ENCODE measurements at regions not wholly inside any gene's neighbourhood (a gene's known extent, or its start where the extent isn't known, plus 50 kb on each side); places are given as distances from the start of the nearest gene placed in this dataset.

- no peaks in the 10 kb centered on the region for H3K36me3 ChIP-seq (ENCODE audit: low read length)
Measured at GRCh38 chr5:168001318-168001717, 290.1 kb upstream of the WWC1 start.

DNA sequence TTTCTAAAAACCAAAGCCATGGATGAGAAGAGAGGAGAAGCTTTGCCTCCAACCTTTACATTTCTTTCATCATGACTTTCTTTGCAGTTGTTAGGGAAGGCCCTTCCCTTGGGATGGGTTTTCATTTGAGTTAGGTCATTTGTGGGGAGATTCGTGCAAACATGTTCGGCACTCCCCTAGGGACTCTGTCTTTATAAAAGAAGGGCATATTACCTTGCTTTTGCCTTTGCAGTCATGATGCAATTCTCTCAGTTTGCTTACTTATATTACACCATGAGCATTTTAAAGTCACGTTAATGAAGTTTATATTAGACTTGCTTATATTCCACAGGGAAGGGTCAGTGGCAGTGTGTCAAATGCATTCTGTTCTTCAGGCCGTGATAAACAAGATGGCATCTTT is 289.3 kb upstream of the WWC1 start:
- no peaks in the 10 kb centered on the region for H3K36me3 ChIP-seq (ENCODE audit: low read length)
- H3K27ac ChIP-seq (ENCODE audit: low read depth, low read length), result no peak overlapping the region
- no peaks in the 10 kb centered on the region for H3F3A ChIP-seq (ENCODE audit: insufficient read depth)
- no peak overlapping the region for H3K9ac ChIP-seq (ENCODE audit: low read length)
- H3K9me2 ChIP-seq (replicated peaks; ENCODE audit: insufficient read depth, low read length), result 0 out of 2 replicates have a peak, but pooled peaks cover 3% of the 10 kb centered on the region
- H2AFZ ChIP-seq (ENCODE audit: low read depth, low read length, severe bottlenecking), result no peak overlapping the region
- H3K4me3 ChIP-seq (ENCODE audit: insufficient read depth, low read length, poor library complexity, severe bottlenecking), result no peak overlapping the region
- H3K27me3 ChIP-seq (ENCODE audit: low read length), result no peaks in the 10 kb centered on the region
- no peaks in the 10 kb centered on the region for H4K20me1 ChIP-seq (ENCODE audit: low read depth, low read length)
- no peaks in the 10 kb centered on the region for H3K9me3 ChIP-seq (ENCODE audit: insufficient read depth, low read length)
- H3K4me2 ChIP-seq (ENCODE audit: low read depth, low read length, poor library complexity, severe bottlenecking), result no peak overlapping the region
- H3K79me2 ChIP-seq (ENCODE audit: insufficient read depth, low read length), result no peaks in the 10 kb centered on the region
- no peak for TF ChIP-seq EZH2phosphoT487 (conservative IDR thresholded peaks at IDR 0.05; ENCODE audit: low read length)
- no peak for TF ChIP-seq CTCF (IDR thresholded peaks at IDR 0.05; ENCODE audit: insufficient read depth, low read length, poor library complexity, severe bottlenecking)

More at GRCh38 chr5:168001318-168001717, 290.1 kb upstream of the WWC1 start:
- Histone ChIP-seq H3K27me3 (ENCODE audit: low read length) (no peaks in the 10 kb centered on the region), H3K9me3 (ENCODE audit: insufficient read depth, low read length) (no peaks in the 10 kb centered on the region), H4K20me1 (ENCODE audit: low read depth, low read length) (no peaks in the 10 kb centered on the region), H3K27ac (ENCODE audit: low read depth, low read length) (no peak overlapping the region), H3K79me2 (ENCODE audit: insufficient read depth, low read length) (no peaks in the 10 kb centered on the region), H2AFZ (ENCODE audit: low read depth, low read length, severe bottlenecking) (no peak overlapping the region), H3K4me3 (ENCODE audit: insufficient read depth, low read length, poor library complexity, severe bottlenecking) (no peak overlapping the region), H3K9ac (ENCODE audit: low read length) (no peak overlapping the region), H3F3A (ENCODE audit: insufficient read depth) (no peaks in the 10 kb centered on the region), H3K9me2 (replicated peaks; ENCODE audit: insufficient read depth, low read length) (0 out of 2 replicates have a peak, but pooled peaks cover 3% of the 10 kb centered on the region), H3K4me2 (ENCODE audit: low read depth, low read length, poor library complexity, severe bottlenecking) (no peak overlapping the region)
- TF ChIP-seq EZH2phosphoT487 (conservative IDR thresholded peaks at IDR 0.05; ENCODE audit: low read length), result no peak
- no peak for TF ChIP-seq CTCF (IDR thresholded peaks at IDR 0.05; ENCODE audit: insufficient read depth, low read length, poor library complexity, severe bottlenecking)

DNA sequence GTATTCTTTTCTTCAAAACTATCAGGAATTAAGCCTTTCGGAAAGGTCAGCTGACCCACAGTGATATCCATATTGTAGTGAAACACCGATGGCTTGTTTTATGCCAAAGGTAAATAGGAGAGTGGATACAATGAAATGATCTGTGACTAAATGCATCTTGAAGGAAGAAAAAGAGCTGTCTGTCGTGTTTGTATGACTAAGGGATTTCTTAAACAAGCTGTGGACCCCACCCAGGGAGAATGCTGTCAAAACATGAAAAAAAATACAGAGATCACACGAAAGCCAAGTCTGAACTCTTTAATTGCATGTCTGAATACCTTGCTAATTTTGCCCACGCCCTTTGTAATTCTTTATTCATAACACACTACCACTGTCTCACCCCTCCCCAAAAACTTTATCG is 286.4 kb upstream of the WWC1 start:
- Histone ChIP-seq H3K4me3 (ENCODE audit: insufficient read depth, low read length, poor library complexity, severe bottlenecking) (no peak overlapping the region), H4K20me1 (ENCODE audit: low read depth, low read length) (no peaks in the 10 kb centered on the region)
- TF ChIP-seq EZH2phosphoT487 (conservative IDR thresholded peaks at IDR 0.05; ENCODE audit: low read length), result no peak

DNA sequence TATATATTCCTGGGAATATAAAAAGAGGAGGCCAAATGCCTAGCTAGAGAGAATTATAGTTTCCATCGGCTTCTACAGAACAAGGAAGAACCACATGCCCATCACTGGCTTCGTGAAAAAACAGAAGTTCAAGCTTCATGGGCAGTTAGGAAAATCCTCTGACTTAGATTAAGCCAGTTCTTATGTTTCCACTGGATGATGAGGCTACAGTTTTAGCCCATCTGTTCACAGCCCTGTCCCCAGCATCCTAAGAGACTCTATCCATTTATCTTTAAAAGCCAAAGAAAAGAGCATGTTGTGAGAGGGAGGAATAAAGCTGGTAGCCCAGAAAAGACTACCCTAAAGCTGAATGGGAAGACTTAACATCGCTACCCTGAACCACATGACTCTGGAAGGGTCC is 285.5 kb upstream of the WWC1 start:
- H3F3A ChIP-seq (ENCODE audit: insufficient read depth), result no peaks in the 10 kb centered on the region
- H3K4me3 ChIP-seq (ENCODE audit: insufficient read depth, low read length, poor library complexity, severe bottlenecking), result no peak overlapping the region
- no peaks in the 10 kb centered on the region for H3K27me3 ChIP-seq (ENCODE audit: low read length)
- H4K20me1 ChIP-seq (ENCODE audit: low read depth, low read length), result no peaks in the 10 kb centered on the region
- H3K27ac ChIP-seq (ENCODE audit: low read depth, low read length), result no peak overlapping the region
- H3K36me3 ChIP-seq (ENCODE audit: low read length), result no peaks in the 10 kb centered on the region
- H3K9me3 ChIP-seq (ENCODE audit: insufficient read depth, low read length), result no peaks in the 10 kb centered on the region
- H3K9me2 ChIP-seq (replicated peaks; ENCODE audit: insufficient read depth, low read length), result 0 out of 2 replicates have a peak, but pooled peaks cover 3% of the 10 kb centered on the region
- H3K79me2 ChIP-seq (ENCODE audit: insufficient read depth, low read length), result no peaks in the 10 kb centered on the region
- no peak overlapping the region for H2AFZ ChIP-seq (ENCODE audit: low read depth, low read length, severe bottlenecking)
- no peak overlapping the region for H3K4me2 ChIP-seq (ENCODE audit: low read depth, low read length, poor library complexity, severe bottlenecking)
- H3K9ac ChIP-seq (ENCODE audit: low read length), result no peak overlapping the region
- no peak for TF ChIP-seq CTCF (IDR thresholded peaks at IDR 0.05; ENCODE audit: insufficient read depth, low read length, poor library complexity, severe bottlenecking)

More for the DNA sequence above, 286.4 kb upstream of the WWC1 start:
- H3F3A ChIP-seq (ENCODE audit: insufficient read depth), result no peaks in the 10 kb centered on the region
- no peaks in the 10 kb centered on the region for H3K9me3 ChIP-seq (ENCODE audit: insufficient read depth, low read length)
- H3K4me2 ChIP-seq (ENCODE audit: low read depth, low read length, poor library complexity, severe bottlenecking), result no peak overlapping the region
- H3K27ac ChIP-seq (ENCODE audit: low read depth, low read length), result no peak overlapping the region
- no peak overlapping the region for H3K9ac ChIP-seq (ENCODE audit: low read length)
- H3K9me2 ChIP-seq (replicated peaks; ENCODE audit: insufficient read depth, low read length), result 0 out of 2 replicates have a peak, but pooled peaks cover 3% of the 10 kb centered on the region
- H3K36me3 ChIP-seq (ENCODE audit: low read length), result no peaks in the 10 kb centered on the region
- H3K27me3 ChIP-seq (ENCODE audit: low read length), result no peaks in the 10 kb centered on the region
- H2AFZ ChIP-seq (ENCODE audit: low read depth, low read length, severe bottlenecking), result no peak overlapping the region
- H3K79me2 ChIP-seq (ENCODE audit: insufficient read depth, low read length), result no peaks in the 10 kb centered on the region

All from SU-DHL-6 (cell line).